ENCODE measurements at regions not wholly inside any gene's neighbourhood (a gene's known extent, or its start where the extent isn't known, plus 50 kb on each side); places are given as distances from the start of the nearest gene placed in this dataset.
A peak's percentile ranks its signal among the peaks of the same experiment; 100 is the strongest.

DNA sequence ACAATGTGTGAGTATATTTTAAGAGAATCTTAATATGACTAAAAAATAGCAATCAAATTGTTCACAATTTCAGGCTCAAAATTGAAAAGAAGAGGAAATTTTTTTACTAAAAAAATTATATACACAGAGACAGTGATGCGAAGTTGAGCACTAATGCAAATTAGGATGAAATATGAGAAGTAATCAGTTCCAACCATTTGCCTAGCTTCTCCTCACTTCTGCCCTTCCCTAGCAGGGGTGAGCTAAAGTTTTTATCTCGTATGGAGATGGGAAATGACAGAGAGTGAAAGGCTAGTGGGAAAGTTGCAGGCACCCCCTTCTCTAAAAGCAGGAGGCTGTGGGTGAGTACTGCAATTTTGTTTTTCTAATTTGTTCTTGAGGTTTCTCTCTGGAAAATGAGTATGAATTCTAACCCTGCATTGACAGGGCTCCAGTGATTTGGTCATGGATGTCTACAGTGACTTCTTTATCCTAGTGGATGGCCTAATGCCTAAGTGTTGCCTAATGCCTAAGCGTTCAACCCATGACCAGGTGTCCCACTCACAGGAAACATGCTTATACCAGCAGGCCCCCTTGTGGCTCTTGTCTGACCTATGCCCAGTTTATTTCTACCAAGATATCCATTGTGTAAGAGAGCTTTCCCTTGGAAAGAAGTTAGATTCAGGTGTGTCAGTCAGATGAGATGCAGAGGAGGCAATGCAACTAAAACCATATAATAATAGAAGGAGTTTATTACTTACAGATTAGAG is 78.0 kb upstream of the HNMT start:
- H3K27me3 ChIP-seq (ENCODE audit: insufficient read depth, low read length): no peaks in the 10 kb centered on the region
- no peaks in the 10 kb centered on the region for H3K4me1 ChIP-seq (ENCODE audit: insufficient read depth, low read length)
- Mint-ChIP-seq H3K9me3 (ENCODE audit: unreplicated experiment) (no peaks in the 10 kb centered on the region), H3K36me3 (ENCODE audit: low read depth, unreplicated experiment) (no peaks in the 10 kb centered on the region), H3K27me3 (ENCODE audit: low read depth, unreplicated experiment) (no peaks in the 10 kb centered on the region), H3K4me1 (ENCODE audit: low read depth, unreplicated experiment) (no peaks in the 10 kb centered on the region), H3K27ac (ENCODE audit: unreplicated experiment) (no peak overlapping the region), H3K4me3 (ENCODE audit: unreplicated experiment) (no peak overlapping the region)
- no peak for FAIRE-seq
- no peak overlapping the region for H3K9ac ChIP-seq (ENCODE audit: low read length)
- no peak for DNase-seq (ENCODE audit: low read depth)
- no peak overlapping the region for H2AFZ ChIP-seq (ENCODE audit: low read depth, low read length)
- H3K27ac ChIP-seq (ENCODE audit: low read depth, low read length): no peak overlapping the region
- no peak for TF ChIP-seq CTCF (IDR thresholded peaks at IDR 0.05; ENCODE audit: insufficient read depth, low read depth, low read length)
- no peak for TF ChIP-seq EZH2 (IDR thresholded peaks at IDR 0.05; ENCODE audit: insufficient read depth, low read length)
- H3K79me2 ChIP-seq (ENCODE audit: insufficient read depth, low read length): no peaks in the 10 kb centered on the region
- no peaks in the 10 kb centered on the region for H4K20me1 ChIP-seq (ENCODE audit: insufficient read depth, low read length)
- peaks cover 3% of the 10 kb centered on the region for H3K9me3 ChIP-seq (ENCODE audit: insufficient read depth, low read depth, low read length)
- no peak overlapping the region for H3K4me3 ChIP-seq (ENCODE audit: insufficient read depth, low read depth, low read length)
- no peak overlapping the region for H3K4me2 ChIP-seq (ENCODE audit: low read length)
- H3K36me3 ChIP-seq (ENCODE audit: insufficient read depth, low read length): no peaks in the 10 kb centered on the region

GRCh38 chr2:137888845-137889244 is 75.4 kb upstream of the HNMT start:
- Mint-ChIP-seq H3K4me1 (ENCODE audit: low read depth, unreplicated experiment) (no peaks in the 10 kb centered on the region), H3K4me3 (ENCODE audit: unreplicated experiment) (no peak overlapping the region), H3K27me3 (ENCODE audit: low read depth, unreplicated experiment) (no peaks in the 10 kb centered on the region), H3K27ac (ENCODE audit: unreplicated experiment) (no peak overlapping the region), H3K9me3 (ENCODE audit: unreplicated experiment) (no peaks in the 10 kb centered on the region), H3K36me3 (ENCODE audit: low read depth, unreplicated experiment) (no peaks in the 10 kb centered on the region)
- Histone ChIP-seq H3K9ac (ENCODE audit: low read length) (no peak overlapping the region), H3K4me3 (ENCODE audit: insufficient read depth, low read depth, low read length) (no peak overlapping the region), H3K9me3 (ENCODE audit: insufficient read depth, low read depth, low read length) (no peaks in the 10 kb centered on the region), H4K20me1 (ENCODE audit: insufficient read depth, low read length) (no peaks in the 10 kb centered on the region), H2AFZ (ENCODE audit: low read depth, low read length) (no peak overlapping the region), H3K36me3 (ENCODE audit: insufficient read depth, low read length) (no peaks in the 10 kb centered on the region), H3K79me2 (ENCODE audit: insufficient read depth, low read length) (no peaks in the 10 kb centered on the region), H3K4me1 (ENCODE audit: insufficient read depth, low read length) (no peaks in the 10 kb centered on the region), H3K4me2 (ENCODE audit: low read length) (no peak overlapping the region), H3K27ac (ENCODE audit: low read depth, low read length) (no peak overlapping the region), H3K27me3 (ENCODE audit: insufficient read depth, low read length) (no peaks in the 10 kb centered on the region)
- FAIRE-seq (no peak), DNase-seq (ENCODE audit: low read depth) (peak; percentile 6)
- TF ChIP-seq EZH2 (IDR thresholded peaks at IDR 0.05; ENCODE audit: insufficient read depth, low read length): no peak
- TF ChIP-seq CTCF (IDR thresholded peaks at IDR 0.05; ENCODE audit: insufficient read depth, low read depth, low read length): peak; percentile 50

DNA sequence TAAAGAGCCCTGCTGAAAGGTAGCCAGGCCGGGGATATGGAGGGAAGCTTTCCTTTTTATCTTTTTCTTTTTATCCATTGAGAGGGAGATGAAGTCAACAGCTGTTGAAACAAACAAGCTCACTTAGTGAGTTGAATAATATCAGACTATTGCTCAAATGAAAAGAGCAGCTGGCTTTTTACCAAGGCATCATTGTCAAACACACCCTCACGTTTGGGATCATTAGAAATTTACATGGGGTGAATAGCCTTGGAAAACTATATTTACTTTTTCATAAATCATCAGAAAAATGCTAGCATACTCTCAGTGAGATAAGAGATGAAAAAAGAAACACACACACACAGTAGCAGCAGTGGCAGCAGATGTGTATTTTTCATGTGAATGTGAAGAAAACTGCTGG is 71.5 kb upstream of the HNMT start:
- DNase-seq (ENCODE audit: low read depth) (no peak), FAIRE-seq (no peak)
- no peak overlapping the region for H3K4me2 ChIP-seq (ENCODE audit: low read length)
- H3K4me1 ChIP-seq (ENCODE audit: insufficient read depth, low read length): no peaks in the 10 kb centered on the region
- Mint-ChIP-seq H3K27ac (ENCODE audit: unreplicated experiment) (no peak overlapping the region), H3K4me3 (ENCODE audit: unreplicated experiment) (no peak overlapping the region), H3K4me1 (ENCODE audit: low read depth, unreplicated experiment) (no peaks in the 10 kb centered on the region), H3K36me3 (ENCODE audit: low read depth, unreplicated experiment) (no peaks in the 10 kb centered on the region), H3K27me3 (ENCODE audit: low read depth, unreplicated experiment) (no peaks in the 10 kb centered on the region), H3K9me3 (ENCODE audit: unreplicated experiment) (no peaks in the 10 kb centered on the region)
- TF ChIP-seq CTCF (IDR thresholded peaks at IDR 0.05; ENCODE audit: insufficient read depth, low read depth, low read length) (no peak), EZH2 (IDR thresholded peaks at IDR 0.05; ENCODE audit: insufficient read depth, low read length) (no peak)
- H3K27ac ChIP-seq (ENCODE audit: low read depth, low read length): no peak overlapping the region
- H4K20me1 ChIP-seq (ENCODE audit: insufficient read depth, low read length): no peaks in the 10 kb centered on the region
- no peak overlapping the region for H2AFZ ChIP-seq (ENCODE audit: low read depth, low read length)
- no peaks in the 10 kb centered on the region for H3K27me3 ChIP-seq (ENCODE audit: insufficient read depth, low read length)
- H3K36me3 ChIP-seq (ENCODE audit: insufficient read depth, low read length): no peaks in the 10 kb centered on the region
- H3K4me3 ChIP-seq (ENCODE audit: insufficient read depth, low read depth, low read length): no peak overlapping the region
- no peaks in the 10 kb centered on the region for H3K79me2 ChIP-seq (ENCODE audit: insufficient read depth, low read length)
- no peak overlapping the region for H3K9ac ChIP-seq (ENCODE audit: low read length)
- no peaks in the 10 kb centered on the region for H3K9me3 ChIP-seq (ENCODE audit: insufficient read depth, low read depth, low read length)
